ENCODE measurements at regions not wholly inside any gene's neighbourhood (a gene's known extent, or its start where the extent isn't known, plus 50 kb on each side); places are given as distances from the start of the nearest gene placed in this dataset.
"Not testable (repeated sequence)": the region's sequence is repeated elsewhere in the genome, so short reads cannot be mapped to it uniquely, and the experiment has no call there.

DNA sequence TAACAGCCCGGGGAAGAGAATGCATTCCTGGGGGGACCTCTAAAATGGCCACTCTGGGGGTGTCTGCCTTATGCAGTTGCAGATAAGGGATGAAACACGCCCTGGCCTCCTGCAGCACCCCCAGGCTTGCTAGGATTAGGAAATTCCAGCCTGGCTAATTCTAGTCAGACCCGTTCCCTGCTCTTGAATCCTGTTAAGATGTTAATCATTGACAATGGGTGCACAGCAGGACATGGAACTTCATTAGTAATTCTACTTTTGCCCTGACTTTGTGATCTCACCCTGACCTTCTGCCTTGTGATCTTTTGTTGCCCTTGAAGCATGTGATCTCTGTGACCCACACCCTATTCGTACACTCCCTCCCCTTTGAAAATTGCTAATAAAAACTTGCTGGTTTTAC, 131.7 kb upstream of the ADGRL4 start:
- H3K4me3 Mint-ChIP-seq; ATAC-seq; H3K27ac Mint-ChIP-seq; H3K4me1 Mint-ChIP-seq; H3K27me3 Mint-ChIP-seq; H3K9me3 ChIP-seq (ENCODE audit: control insufficient read depth, low read length, poor library complexity, severe bottlenecking); H3K36me3 Mint-ChIP-seq (ENCODE audit: low read depth); DNase-seq: not testable (repeated sequence)

DNA sequence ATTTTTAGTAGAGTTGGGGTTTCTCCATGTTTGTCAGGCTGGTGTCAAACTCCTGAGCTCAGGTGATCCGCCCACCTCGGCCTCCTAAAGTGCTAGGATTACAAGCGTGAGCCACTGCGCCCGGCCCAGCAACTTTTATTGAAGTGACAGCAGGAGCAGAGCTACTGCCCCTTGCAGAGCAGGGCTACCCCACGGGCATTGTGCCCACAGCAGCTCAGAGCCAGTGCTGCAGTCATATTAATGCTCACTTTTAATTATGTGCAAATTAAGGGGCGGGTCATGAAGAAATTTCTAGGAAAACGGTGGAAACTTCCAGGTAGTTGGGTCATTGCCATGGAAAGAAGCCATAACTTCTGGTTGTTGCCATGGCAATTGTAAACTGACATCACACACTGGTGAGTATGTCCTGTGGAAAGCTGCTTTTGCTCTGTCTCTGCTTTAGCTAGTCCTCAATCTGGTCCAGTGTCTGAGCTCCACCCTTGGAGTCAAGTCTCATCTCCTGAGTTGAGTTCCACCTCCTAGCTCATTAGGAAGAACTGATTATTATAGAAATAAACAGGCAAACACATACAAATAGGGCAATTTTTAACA, 127.3 kb upstream of the ADGRL4 start:
- Mint-ChIP-seq H3K4me1 (no peaks in the 10 kb centered on the region), H3K4me3 (no peak overlapping the region), H3K36me3 (ENCODE audit: low read depth) (no peaks in the 10 kb centered on the region), H3K27ac (no peak overlapping the region), H3K27me3 (no peaks in the 10 kb centered on the region)
- DNase-seq (no peak), ATAC-seq (no peak)
- H3K9me3 ChIP-seq (ENCODE audit: control insufficient read depth, low read length, poor library complexity, severe bottlenecking) = no peaks in the 10 kb centered on the region

DNA sequence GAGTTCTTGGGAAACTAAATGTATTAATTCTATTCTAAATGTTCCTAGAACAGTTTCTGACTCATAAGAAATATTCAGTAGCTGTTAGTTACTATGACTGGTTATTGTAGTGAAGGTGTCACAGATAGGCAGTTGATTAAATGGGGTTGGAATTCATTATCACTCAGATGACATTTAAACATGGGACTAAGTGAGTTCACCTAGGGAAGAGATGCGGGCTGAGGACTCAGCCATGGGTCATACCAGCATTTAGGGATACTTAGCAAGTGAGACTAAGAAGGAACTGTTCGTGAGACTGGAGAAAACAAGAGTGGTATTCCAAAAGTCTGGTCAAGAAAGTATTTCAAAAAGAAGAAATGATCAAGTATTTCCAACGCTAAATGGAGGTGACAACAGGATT, 125.1 kb upstream of the ADGRL4 start:
- Mint-ChIP-seq H3K36me3 (ENCODE audit: low read depth) (no peaks in the 10 kb centered on the region), H3K4me1 (no peaks in the 10 kb centered on the region), H3K27ac (no peak overlapping the region), H3K27me3 (no peaks in the 10 kb centered on the region), H3K4me3 (no peak overlapping the region)
- no peaks in the 10 kb centered on the region for H3K9me3 ChIP-seq (ENCODE audit: control insufficient read depth, low read length, poor library complexity, severe bottlenecking)
- ATAC-seq (no peak), DNase-seq (no peak)

DNA sequence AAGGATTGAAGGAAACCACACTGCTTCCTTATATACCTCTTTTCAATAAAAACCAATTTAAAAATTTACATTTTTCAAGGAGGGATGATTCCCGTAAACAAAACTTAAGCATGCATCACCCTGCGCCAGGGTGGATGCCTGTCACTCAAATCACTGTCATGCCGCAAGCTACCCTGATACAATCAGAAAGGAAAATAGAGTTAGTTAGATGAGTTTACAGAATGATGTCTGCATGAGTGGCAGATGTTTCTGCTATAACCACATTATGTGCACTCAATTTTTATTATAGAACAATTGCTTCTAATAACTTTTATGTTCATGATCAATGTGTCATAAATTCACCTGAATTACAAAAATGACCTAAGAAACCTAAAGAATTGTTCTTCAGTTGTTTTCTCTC, 123.4 kb upstream of the ADGRL4 start:
- DNase-seq (no peak), ATAC-seq (no peak)
- Mint-ChIP-seq H3K4me1 (no peaks in the 10 kb centered on the region), H3K36me3 (ENCODE audit: low read depth) (no peaks in the 10 kb centered on the region), H3K4me3 (no peak overlapping the region), H3K27me3 (no peaks in the 10 kb centered on the region), H3K27ac (no peak overlapping the region)
- H3K9me3 ChIP-seq (ENCODE audit: control insufficient read depth, low read length, poor library complexity, severe bottlenecking) = no peaks in the 10 kb centered on the region

- DNase-seq (no peak), ATAC-seq (no peak)
- Mint-ChIP-seq H3K4me3 (no peak overlapping the region), H3K27me3 (no peaks in the 10 kb centered on the region), H3K36me3 (ENCODE audit: low read depth) (no peaks in the 10 kb centered on the region), H3K4me1 (no peaks in the 10 kb centered on the region), H3K27ac (no peak overlapping the region)
- H3K9me3 ChIP-seq (ENCODE audit: control insufficient read depth, low read length, poor library complexity, severe bottlenecking) = no peaks in the 10 kb centered on the region
Measured at GRCh38 chr1:79128722-79129121, 122.2 kb upstream of the ADGRL4 start.

DNA sequence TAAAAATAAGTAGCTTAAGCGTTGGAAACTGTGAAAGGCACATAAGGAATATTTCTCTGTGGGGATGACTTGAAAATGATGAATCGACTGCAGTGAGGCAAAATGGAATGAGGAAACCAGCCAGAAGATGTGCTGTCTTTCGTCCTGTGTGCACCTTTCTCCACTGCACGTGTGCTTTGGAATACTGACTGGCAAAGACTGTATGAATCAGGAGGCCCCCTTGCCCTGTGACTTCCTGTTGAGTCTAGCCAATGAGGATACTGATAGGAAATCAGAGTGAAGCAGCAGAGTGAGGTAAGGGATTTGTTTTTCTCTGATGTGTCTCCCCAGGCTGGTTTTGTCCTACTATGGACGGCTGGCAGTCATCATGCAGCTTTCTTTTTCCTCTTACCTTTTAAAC, 118.2 kb upstream of the ADGRL4 start:
- Mint-ChIP-seq H3K27me3 (no peaks in the 10 kb centered on the region), H3K4me1 (no peaks in the 10 kb centered on the region), H3K4me3 (no peak overlapping the region), H3K27ac (no peak overlapping the region), H3K36me3 (ENCODE audit: low read depth) (no peaks in the 10 kb centered on the region)
- ATAC-seq (no peak), DNase-seq (no peak)
- no peaks in the 10 kb centered on the region for H3K9me3 ChIP-seq (ENCODE audit: control insufficient read depth, low read length, poor library complexity, severe bottlenecking)

DNA sequence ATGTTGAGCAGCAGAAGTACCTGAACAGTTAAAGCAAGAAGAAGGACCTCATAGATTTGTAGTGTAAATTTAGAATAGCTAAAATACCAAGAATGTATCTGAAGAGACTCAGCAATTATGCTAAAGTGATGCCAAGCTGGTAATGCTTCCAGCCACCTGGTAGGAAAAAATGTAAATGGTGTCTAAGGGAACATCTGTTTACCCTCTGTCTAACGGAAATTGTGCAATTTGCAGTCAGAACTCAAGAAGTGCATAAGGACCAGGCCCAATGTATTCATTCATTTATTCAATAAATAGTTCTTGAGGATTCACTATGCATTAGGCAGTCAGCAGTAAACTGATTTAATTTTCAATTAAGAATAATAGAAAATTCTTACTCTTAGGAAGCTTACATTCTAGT, 116.0 kb upstream of the ADGRL4 start:
- H3K27me3 Mint-ChIP-seq = no peaks in the 10 kb centered on the region

DNA sequence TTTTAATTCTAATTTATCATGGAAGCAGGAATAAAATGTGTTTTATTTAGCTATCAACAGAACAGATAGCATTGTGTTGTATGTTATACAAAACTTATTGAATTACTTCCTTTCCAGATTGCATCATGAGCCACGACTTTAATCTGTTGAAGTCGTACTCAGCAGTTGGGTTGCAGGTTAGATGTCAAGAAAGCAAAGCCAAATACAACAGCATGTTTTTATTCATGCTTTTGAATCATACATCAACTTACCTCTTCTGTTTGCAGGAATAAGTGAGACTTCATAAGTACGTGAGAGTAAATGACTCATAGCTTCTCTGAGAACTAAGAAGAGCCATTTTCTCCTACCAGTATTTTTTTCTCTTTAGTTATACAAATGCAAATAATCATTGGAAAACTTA, 110.8 kb upstream of the ADGRL4 start:
- no peaks in the 10 kb centered on the region for H3K9me3 ChIP-seq (ENCODE audit: control insufficient read depth, low read length, poor library complexity, severe bottlenecking)
- Mint-ChIP-seq H3K36me3 (ENCODE audit: low read depth) (no peaks in the 10 kb centered on the region), H3K27ac (no peak overlapping the region), H3K27me3 (no peaks in the 10 kb centered on the region), H3K4me1 (no peaks in the 10 kb centered on the region), H3K4me3 (no peak overlapping the region)
- DNase-seq (no peak), ATAC-seq (no peak)

More for the DNA sequence above, 116.0 kb upstream of the ADGRL4 start:
- H3K36me3 Mint-ChIP-seq (ENCODE audit: low read depth) = no peaks in the 10 kb centered on the region
- no peak overlapping the region for H3K27ac Mint-ChIP-seq
- no peak overlapping the region for H3K4me3 Mint-ChIP-seq
- no peaks in the 10 kb centered on the region for H3K4me1 Mint-ChIP-seq
- H3K9me3 ChIP-seq (ENCODE audit: control insufficient read depth, low read length, poor library complexity, severe bottlenecking) = no peaks in the 10 kb centered on the region
- no peak for ATAC-seq
- no peak for DNase-seq

DNA sequence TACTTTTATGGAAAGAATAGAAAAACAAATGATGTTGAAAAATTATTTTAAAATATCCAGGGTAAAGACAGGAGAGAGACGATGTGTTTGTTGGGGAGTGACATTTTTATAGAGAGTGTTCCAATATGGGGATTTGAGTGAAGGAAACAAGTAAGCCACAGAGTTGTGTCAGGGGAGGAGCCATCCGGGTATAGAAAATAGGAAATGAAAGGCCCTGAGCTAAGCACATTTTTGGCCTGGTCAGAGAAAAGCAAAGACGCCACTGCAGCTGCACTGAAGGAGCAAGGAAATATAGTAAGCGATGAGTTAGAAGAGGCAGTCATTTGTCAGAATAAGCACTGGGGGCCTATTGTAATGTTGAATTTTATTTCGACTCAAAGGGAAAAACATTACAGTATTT, 107.3 kb upstream of the ADGRL4 start:
- no peaks in the 10 kb centered on the region for H3K4me1 Mint-ChIP-seq
- H3K4me3 Mint-ChIP-seq = no peak overlapping the region
- no peak for DNase-seq
- H3K27ac Mint-ChIP-seq = no peak overlapping the region
- no peak for ATAC-seq
- no peaks in the 10 kb centered on the region for H3K36me3 Mint-ChIP-seq (ENCODE audit: low read depth)
- H3K27me3 Mint-ChIP-seq = no peaks in the 10 kb centered on the region
- H3K9me3 ChIP-seq (ENCODE audit: control insufficient read depth, low read length, poor library complexity, severe bottlenecking) = no peaks in the 10 kb centered on the region

DNA sequence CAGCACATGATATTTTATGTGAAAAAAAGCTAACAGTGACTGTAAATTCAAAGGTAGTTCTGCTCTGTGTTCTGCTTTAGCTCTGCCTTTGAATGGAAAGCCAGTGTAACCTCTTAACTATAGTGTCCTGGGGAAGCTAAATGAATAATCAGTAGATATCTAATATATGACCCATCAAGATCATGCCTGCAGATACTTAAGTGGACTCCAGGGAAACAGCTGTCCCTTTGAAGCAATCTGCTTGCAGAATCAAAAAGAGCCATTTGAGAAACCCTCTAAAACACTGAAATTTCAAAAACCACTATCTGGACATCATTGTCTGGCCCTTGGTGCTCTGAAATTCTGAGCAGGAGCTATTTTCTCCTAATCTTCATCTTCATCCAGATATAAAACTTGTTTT, 104.2 kb upstream of the ADGRL4 start:
- H3K9me3 ChIP-seq (ENCODE audit: control insufficient read depth, low read length, poor library complexity, severe bottlenecking) = no peaks in the 10 kb centered on the region
- ATAC-seq = no peak
- Mint-ChIP-seq H3K36me3 (ENCODE audit: low read depth) (no peaks in the 10 kb centered on the region), H3K4me1 (no peaks in the 10 kb centered on the region), H3K27me3 (no peaks in the 10 kb centered on the region), H3K27ac (no peak overlapping the region), H3K4me3 (no peak overlapping the region)
- no peak for DNase-seq

DNA sequence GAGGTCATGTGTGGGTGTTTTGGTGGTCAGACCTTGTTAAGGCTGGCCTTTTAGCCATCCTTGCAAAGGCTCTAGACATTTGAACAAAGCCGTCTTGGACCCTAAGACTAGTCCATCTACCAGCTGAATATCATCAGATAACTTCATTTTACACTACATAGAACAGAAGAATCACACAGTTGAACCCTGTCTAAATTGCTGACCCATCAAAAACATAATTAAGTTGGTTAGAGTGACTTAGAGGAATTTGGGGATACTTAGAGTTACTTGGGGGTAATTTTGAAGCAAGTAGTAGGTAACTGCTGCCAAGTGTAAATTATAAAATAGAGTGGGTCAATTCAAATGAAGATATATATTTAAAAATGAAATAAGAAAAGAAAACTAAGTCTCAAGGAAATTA, 102.9 kb upstream of the ADGRL4 start:
- Mint-ChIP-seq H3K4me1 (no peaks in the 10 kb centered on the region), H3K4me3 (no peak overlapping the region), H3K36me3 (ENCODE audit: low read depth) (no peaks in the 10 kb centered on the region), H3K27ac (no peak overlapping the region), H3K27me3 (no peaks in the 10 kb centered on the region)
- no peak for DNase-seq
- no peak for ATAC-seq
- no peaks in the 10 kb centered on the region for H3K9me3 ChIP-seq (ENCODE audit: control insufficient read depth, low read length, poor library complexity, severe bottlenecking)

- Mint-ChIP-seq H3K4me3 (no peak overlapping the region), H3K36me3 (ENCODE audit: low read depth) (no peaks in the 10 kb centered on the region), H3K4me1 (no peaks in the 10 kb centered on the region), H3K27ac (no peak overlapping the region), H3K27me3 (no peaks in the 10 kb centered on the region)
- no peaks in the 10 kb centered on the region for H3K9me3 ChIP-seq (ENCODE audit: control insufficient read depth, low read length, poor library complexity, severe bottlenecking)
- ATAC-seq (no peak), DNase-seq (no peak)
Measured at GRCh38 chr1:79105500-79105899, 99.0 kb upstream of the ADGRL4 start.

- DNase-seq = no peak
- H3K27ac Mint-ChIP-seq = no peak overlapping the region
- no peaks in the 10 kb centered on the region for H3K4me1 Mint-ChIP-seq
- H3K36me3 Mint-ChIP-seq (ENCODE audit: low read depth) = no peaks in the 10 kb centered on the region
- no peaks in the 10 kb centered on the region for H3K9me3 ChIP-seq (ENCODE audit: control insufficient read depth, low read length, poor library complexity, severe bottlenecking)
- H3K4me3 Mint-ChIP-seq = no peak overlapping the region
- ATAC-seq = no peak
- H3K27me3 Mint-ChIP-seq = no peaks in the 10 kb centered on the region
Measured at GRCh38 chr1:79104617-79105016, 98.1 kb upstream of the ADGRL4 start.

- H3K36me3 Mint-ChIP-seq (ENCODE audit: low read depth) = no peaks in the 10 kb centered on the region
- no peak overlapping the region for H3K4me3 Mint-ChIP-seq
- no peak for ATAC-seq
- no peaks in the 10 kb centered on the region for H3K27me3 Mint-ChIP-seq
- no peaks in the 10 kb centered on the region for H3K4me1 Mint-ChIP-seq
- no peak for DNase-seq
- no peak overlapping the region for H3K27ac Mint-ChIP-seq
- no peaks in the 10 kb centered on the region for H3K9me3 ChIP-seq (ENCODE audit: control insufficient read depth, low read length, poor library complexity, severe bottlenecking)
Measured at GRCh38 chr1:79100385-79100784, 93.9 kb upstream of the ADGRL4 start.

DNA sequence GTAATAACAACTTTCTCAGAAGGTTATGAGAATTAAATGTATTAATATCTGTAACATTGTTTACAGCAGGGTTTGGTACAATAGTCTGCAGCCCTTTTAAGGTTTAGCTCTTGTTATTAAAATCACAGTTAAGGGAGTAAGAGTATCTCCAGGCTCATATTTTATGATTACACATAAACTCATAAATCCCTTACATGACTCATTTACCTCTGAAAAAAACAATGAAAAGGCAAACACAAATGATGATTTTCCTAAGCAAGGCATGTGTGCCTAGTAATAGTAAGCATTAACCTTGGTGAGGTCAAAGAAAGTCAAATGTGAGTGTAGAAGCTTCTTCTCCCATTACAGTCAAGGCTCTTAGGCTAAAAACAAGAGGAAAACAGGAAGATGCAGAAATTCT, 84.5 kb upstream of the ADGRL4 start:
- Mint-ChIP-seq H3K36me3 (ENCODE audit: low read depth) (no peaks in the 10 kb centered on the region), H3K27me3 (no peaks in the 10 kb centered on the region), H3K27ac (no peak overlapping the region), H3K4me3 (no peak overlapping the region), H3K4me1 (no peaks in the 10 kb centered on the region)
- peaks cover 3% of the 10 kb centered on the region for H3K9me3 ChIP-seq (ENCODE audit: control insufficient read depth, low read length, poor library complexity, severe bottlenecking)
- ATAC-seq (no peak), DNase-seq (no peak)
